GM19351 (cell line): ENCODE measurements at regions not wholly inside any gene's neighbourhood (a gene's known extent, or its start where the extent isn't known, plus 50 kb on each side); places are given as distances from the start of the nearest gene placed in this dataset.
"Not testable (repeated sequence)": the region's sequence is repeated elsewhere in the genome, so short reads cannot be mapped to it uniquely, and the experiment has no call there.

Experiments used
- ATAC-seq: cut with Tn5 transposase; IDR thresholded peaks from one replicate; pipeline ENCODE4 v1.9.1; 2021; ENCODE audit warnings: mild to moderate bottlenecking, moderate library complexity; ENCODE audit not compliant: unreplicated experiment

- ATAC-seq: no peak
Observed at GRCh38 chr2:103365071-103365470, 603.2 kb downstream of the TMEM182 start.

GRCh38 chr2:103367877-103368276 lies 606.0 kb downstream of the TMEM182 start:
- no peak for ATAC-seq

GRCh38 chr2:103383541-103383940 lies 621.7 kb downstream of the TMEM182 start:
- no peak for ATAC-seq

GRCh38 chr2:103386872-103387271 lies 625.0 kb downstream of the TMEM182 start:
- no peak for ATAC-seq

GRCh38 chr2:103387888-103388287 lies 626.1 kb downstream of the TMEM182 start:
- ATAC-seq: no peak

GRCh38 chr2:103396152-103396551 lies 634.3 kb downstream of the TMEM182 start:
- no peak for ATAC-seq

GRCh38 chr2:103401621-103402020 lies 639.8 kb downstream of the TMEM182 start:
- no peak for ATAC-seq

- ATAC-seq: no peak
Observed at GRCh38 chr2:103402336-103402735, 640.5 kb downstream of the TMEM182 start.

- no peak for ATAC-seq
Observed at GRCh38 chr2:103402944-103403343, 641.1 kb downstream of the TMEM182 start.

GRCh38 chr2:103403388-103403787 lies 641.6 kb downstream of the TMEM182 start:
- ATAC-seq: not testable (repeated sequence)

- no peak for ATAC-seq
Observed at GRCh38 chr2:103410221-103410620, 648.4 kb downstream of the TMEM182 start.

- ATAC-seq: no peak
Observed at GRCh38 chr2:103419506-103419905, 657.7 kb downstream of the TMEM182 start.

GRCh38 chr2:103423100-103423499 lies 661.3 kb downstream of the TMEM182 start:
- no peak for ATAC-seq

- ATAC-seq: no peak
Observed at GRCh38 chr2:103427567-103427966, 665.7 kb downstream of the TMEM182 start.

- ATAC-seq: no peak
Observed at GRCh38 chr2:103430191-103430590, 668.4 kb downstream of the TMEM182 start.

GRCh38 chr2:103435010-103435409 lies 673.2 kb downstream of the TMEM182 start:
- no peak for ATAC-seq

- no peak for ATAC-seq
Observed at GRCh38 chr2:103437161-103437560, 675.3 kb downstream of the TMEM182 start.

GRCh38 chr2:103445347-103445746 lies 683.5 kb downstream of the TMEM182 start:
- ATAC-seq: no peak

- ATAC-seq: no peak
Observed at GRCh38 chr2:103448495-103448894, 686.7 kb downstream of the TMEM182 start.

GRCh38 chr2:103451283-103451682 lies 689.5 kb downstream of the TMEM182 start:
- no peak for ATAC-seq

- ATAC-seq: no peak
Observed at GRCh38 chr2:103459283-103459682, 697.5 kb downstream of the TMEM182 start.

GRCh38 chr2:103462101-103462500 lies 700.3 kb downstream of the TMEM182 start:
- ATAC-seq: no peak

- no peak for ATAC-seq
Observed at GRCh38 chr2:103462712-103463111, 700.9 kb downstream of the TMEM182 start.

- ATAC-seq: no peak
Observed at GRCh38 chr2:103464831-103465230, 703.0 kb downstream of the TMEM182 start.
